Loucy (cell line): ENCODE measurements at regions not wholly inside any gene's neighbourhood (a gene's known extent, or its start where the extent isn't known, plus 50 kb on each side); places are given as distances from the start of the nearest gene placed in this dataset.
A peak's percentile ranks its signal among the peaks of the same experiment; 100 is the strongest.

Experiments used
- H2AFZ ChIP-seq: fragments of 200-600 bp; sonication (generic); 2 replicates; pipeline ENCODE4 v1.6.0; 2016; ENCODE audit warnings: antibody characterized with exemption, mild to moderate bottlenecking, low read length, moderate library complexity
- H3F3A ChIP-seq: fragments of 200-600 bp; 2 replicates; pipeline ENCODE4 v1.6.0; 2016; ENCODE audit warnings: antibody characterized with exemption, low read depth, mild to moderate bottlenecking
- H3K27me3 ChIP-seq: fragments of 200-600 bp; sonication (generic); 2 replicates; pipeline ENCODE4 v1.6.1; 2014; ENCODE audit warnings: low read length, mild to moderate bottlenecking; ENCODE audit not compliant: insufficient read depth, poor library complexity, severe bottlenecking
- H3K36me3 ChIP-seq: fragments of 200-600 bp; sonication (generic); 2 replicates; pipeline ENCODE4 v1.6.1; 2016; ENCODE audit warnings: low read length; ENCODE audit not compliant: insufficient read depth
- H3K4me1 ChIP-seq: fragments of 200-600 bp; sonication (generic); 2 replicates; pipeline ENCODE4 v1.5.1; 2014; ENCODE audit warnings: low read length, mild to moderate bottlenecking; ENCODE audit not compliant: insufficient read depth, poor library complexity, severe bottlenecking
- H3K4me2 ChIP-seq: fragments of 200-600 bp; sonication (generic); 2 replicates; pipeline ENCODE4 v1.6.0; 2014; ENCODE audit warnings: antibody characterized with exemption, low read length, low read depth, mild to moderate bottlenecking; ENCODE audit not compliant: poor library complexity, severe bottlenecking
- H3K4me3 ChIP-seq: fragments of 200-600 bp; sonication (generic); 2 replicates; pipeline ENCODE4 v1.5.1; 2014; ENCODE audit warnings: low read length, mild to moderate bottlenecking, mixed read lengths; ENCODE audit not compliant: poor library complexity, severe bottlenecking
- H3K79me2 ChIP-seq: fragments of 200-600 bp; sonication (generic); 2 replicates; pipeline ENCODE4 v1.6.1; 2014; ENCODE audit warnings: low read length; ENCODE audit not compliant: insufficient read depth
- H3K9ac ChIP-seq: fragments of 200-600 bp; sonication (generic); 2 replicates; pipeline ENCODE4 v1.6.0; 2014; ENCODE audit warnings: mild to moderate bottlenecking, low read depth, low read length, moderate library complexity; ENCODE audit not compliant: poor library complexity, severe bottlenecking
- H3K9me2 ChIP-seq: fragments of 200-600 bp; sonication (generic); replicated peaks from 2 replicates; pipeline ENCODE4 v1.6.1; 2016; ENCODE audit warnings: low read depth, low read length, mixed read lengths
- H3K9me3 ChIP-seq: fragments of 200-600 bp; sonication (generic); 2 replicates; pipeline ENCODE4 v1.6.1; 2014; ENCODE audit warnings: mild to moderate bottlenecking, antibody characterized with exemption, low read length, low read depth; ENCODE audit not compliant: insufficient read depth
- H4K20me1 ChIP-seq: fragments of 200-600 bp; sonication (generic); 2 replicates; pipeline ENCODE4 v1.6.0; 2014; ENCODE audit warnings: antibody characterized with exemption, low read length, mild to moderate bottlenecking; ENCODE audit not compliant: insufficient read depth, poor library complexity, severe bottlenecking
- EZH2phosphoT487 ChIP-seq: fragments of 200-600 bp; IDR thresholded peaks from 2 replicates; pipeline ENCODE4 v1.6.1; 2018; ENCODE audit warnings: antibody characterized with exemption, mild to moderate bottlenecking, moderate library complexity, borderline replicate concordance
- TF ChIP-seq, protein P1 (sequence below): fragments of 200-600 bp; sonication (generic); conservative IDR thresholded peaks from 2 replicates; pipeline ENCODE4 v1.5.1; 2014; ENCODE audit warnings: mild to moderate bottlenecking, antibody characterized with exemption, low read length

GRCh38 chr7:106570146-106570545, 90.8 kb downstream of the CCDC71L start:
- Histone ChIP-seq H3K27me3 (no peaks in the 10 kb centered on the region), H3F3A (no peaks in the 10 kb centered on the region), H2AFZ (no peak overlapping the region), H3K4me1 (no peaks in the 10 kb centered on the region), H3K4me3 (no peak overlapping the region), H4K20me1 (no peaks in the 10 kb centered on the region), H3K79me2 (no peaks in the 10 kb centered on the region), H3K9ac (no peak overlapping the region), H3K36me3 (no peaks in the 10 kb centered on the region), H3K9me2 (no peaks in the 10 kb centered on the region), H3K4me2 (no peak overlapping the region), H3K9me3 (no peaks in the 10 kb centered on the region)
- no peak for TF ChIP-seq EZH2phosphoT487
- TF ChIP-seq, protein P1, sequence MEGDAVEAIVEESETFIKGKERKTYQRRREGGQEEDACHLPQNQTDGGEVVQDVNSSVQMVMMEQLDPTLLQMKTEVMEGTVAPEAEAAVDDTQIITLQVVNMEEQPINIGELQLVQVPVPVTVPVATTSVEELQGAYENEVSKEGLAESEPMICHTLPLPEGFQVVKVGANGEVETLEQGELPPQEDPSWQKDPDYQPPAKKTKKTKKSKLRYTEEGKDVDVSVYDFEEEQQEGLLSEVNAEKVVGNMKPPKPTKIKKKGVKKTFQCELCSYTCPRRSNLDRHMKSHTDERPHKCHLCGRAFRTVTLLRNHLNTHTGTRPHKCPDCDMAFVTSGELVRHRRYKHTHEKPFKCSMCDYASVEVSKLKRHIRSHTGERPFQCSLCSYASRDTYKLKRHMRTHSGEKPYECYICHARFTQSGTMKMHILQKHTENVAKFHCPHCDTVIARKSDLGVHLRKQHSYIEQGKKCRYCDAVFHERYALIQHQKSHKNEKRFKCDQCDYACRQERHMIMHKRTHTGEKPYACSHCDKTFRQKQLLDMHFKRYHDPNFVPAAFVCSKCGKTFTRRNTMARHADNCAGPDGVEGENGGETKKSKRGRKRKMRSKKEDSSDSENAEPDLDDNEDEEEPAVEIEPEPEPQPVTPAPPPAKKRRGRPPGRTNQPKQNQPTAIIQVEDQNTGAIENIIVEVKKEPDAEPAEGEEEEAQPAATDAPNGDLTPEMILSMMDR = no peak

GRCh38 chr7:106569500-106569929, 91.4 kb downstream of the CCDC71L start:
- no peaks in the 10 kb centered on the region for H3F3A ChIP-seq
- TF ChIP-seq EZH2phosphoT487 = no peak
- TF ChIP-seq, protein P1 = no peak
- H2AFZ ChIP-seq = peak overlapping the region; percentile 38; the same call in 1 of the 2 replicates
- no peaks in the 10 kb centered on the region for H4K20me1 ChIP-seq
- no peak overlapping the region for H3K4me2 ChIP-seq
- no peaks in the 10 kb centered on the region for H3K9me3 ChIP-seq
- no peaks in the 10 kb centered on the region for H3K79me2 ChIP-seq
- no peaks in the 10 kb centered on the region for H3K4me1 ChIP-seq
- no peaks in the 10 kb centered on the region for H3K36me3 ChIP-seq
- H3K9me2 ChIP-seq = no peaks in the 10 kb centered on the region
- no peak overlapping the region for H3K9ac ChIP-seq
- H3K27me3 ChIP-seq = no peaks in the 10 kb centered on the region
- H3K4me3 ChIP-seq = no peak overlapping the region

DNA sequence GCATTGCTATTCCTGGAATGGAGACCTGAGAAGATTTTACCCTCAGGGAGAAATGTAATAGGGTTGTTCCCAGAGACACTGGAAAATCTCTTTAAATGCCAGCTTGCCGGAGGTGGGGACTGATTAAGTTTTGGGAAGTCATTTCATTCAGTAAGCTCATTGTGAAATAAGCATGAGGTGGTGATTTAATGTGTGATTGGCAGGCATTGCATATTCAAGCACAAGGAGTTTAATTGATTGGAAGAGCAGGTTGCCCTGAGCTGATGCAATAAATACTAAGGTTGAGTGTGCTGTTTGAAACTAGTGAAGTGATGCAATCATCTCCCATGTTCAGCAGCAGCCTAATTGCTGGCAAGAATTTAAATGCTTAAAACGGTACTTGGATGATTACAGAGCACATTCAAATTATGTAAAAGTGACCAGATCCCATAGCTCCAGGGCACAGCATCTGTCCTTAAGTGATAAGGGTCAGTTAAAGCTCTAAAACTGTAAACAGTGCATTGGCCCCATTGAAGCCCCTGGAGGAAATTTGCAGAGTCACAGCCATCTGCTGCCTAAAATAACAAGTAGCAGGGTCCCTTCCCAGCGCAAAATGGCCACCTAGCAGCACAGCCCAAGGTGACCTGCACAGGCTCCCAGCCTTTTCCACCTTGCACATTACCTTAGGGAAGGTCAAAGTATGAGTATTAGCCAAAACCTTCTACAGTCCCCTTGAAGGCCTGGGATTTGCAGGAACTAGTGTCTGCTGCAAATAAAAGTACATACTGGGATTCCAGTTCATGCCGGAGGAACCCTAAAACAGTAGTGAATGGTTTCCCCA, 92.1 kb downstream of the CCDC71L start:
- no peaks in the 10 kb centered on the region for H4K20me1 ChIP-seq
- H2AFZ ChIP-seq = peak overlapping the region; percentile 38
- no peaks in the 10 kb centered on the region for H3K79me2 ChIP-seq
- H3F3A ChIP-seq = no peaks in the 10 kb centered on the region
- H3K4me2 ChIP-seq = no peak overlapping the region
- TF ChIP-seq, protein P1 = no peak
- no peak for TF ChIP-seq EZH2phosphoT487
- no peak overlapping the region for H3K4me3 ChIP-seq
- H3K9me2 ChIP-seq = no peaks in the 10 kb centered on the region
- no peaks in the 10 kb centered on the region for H3K27me3 ChIP-seq
- no peak overlapping the region for H3K9ac ChIP-seq
- no peaks in the 10 kb centered on the region for H3K36me3 ChIP-seq
- no peaks in the 10 kb centered on the region for H3K4me1 ChIP-seq
- H3K9me3 ChIP-seq = no peaks in the 10 kb centered on the region
